HEK293 (cell line): ENCODE measurements at regions not wholly inside any gene's neighbourhood (a gene's known extent, or its start where the extent isn't known, plus 50 kb on each side); places are given as distances from the start of the nearest gene placed in this dataset.

ENCODE experiments used
- CTCF ChIP-seq: fragments of 450-650 bp; formaldehyde crosslinking; IDR thresholded peaks from 2 replicates; pipeline ENCODE4 v1.5.1; 2016; ENCODE audit warnings: missing biosample characterization, missing genetic modification characterization
- ELK4 ChIP-seq: IDR thresholded peaks from 2 replicates; pipeline ENCODE4 v1.6.1; 2011; ENCODE audit warnings: mild to moderate bottlenecking, low read depth, low read length, borderline replicate concordance
- REST ChIP-seq: fragments of 450-650 bp; formaldehyde crosslinking; IDR thresholded peaks from 2 replicates; pipeline ENCODE4 v1.5.1; 2016; ENCODE audit warnings: missing biosample characterization, missing genetic modification characterization
- SETDB1 ChIP-seq: IDR thresholded peaks from one replicate; pipeline ENCODE4 v1.6.1; 2017; ENCODE audit warnings: mild to moderate bottlenecking, low read length, moderate library complexity, mixed read lengths; ENCODE audit not compliant: insufficient read length
- SP7 ChIP-seq: fragments of 450-650 bp; formaldehyde crosslinking; IDR thresholded peaks from 2 replicates; pipeline ENCODE4 v1.5.1; 2016; ENCODE audit warnings: missing biosample characterization, missing genetic modification characterization
- WT1 ChIP-seq: fragments of 450-650 bp; formaldehyde crosslinking; IDR thresholded peaks from 2 replicates; pipeline ENCODE4 v1.5.1; 2016; ENCODE audit warnings: missing biosample characterization, missing genetic modification characterization
- ZBTB1 ChIP-seq: fragments of 450-650 bp; formaldehyde crosslinking; IDR thresholded peaks from 2 replicates; pipeline ENCODE4 v1.5.1; 2016; ENCODE audit warnings: missing biosample characterization, missing genetic modification characterization
- ZBTB49 ChIP-seq: fragments of 450-650 bp; formaldehyde crosslinking; IDR thresholded peaks from 2 replicates; pipeline ENCODE4 v1.5.1; 2016; ENCODE audit warnings: missing biosample characterization, missing genetic modification characterization, low read depth
- ZFP3 ChIP-seq: fragments of 450-650 bp; formaldehyde crosslinking; IDR thresholded peaks from 2 replicates; pipeline ENCODE4 v1.5.1; 2016; ENCODE audit warnings: low read depth, missing biosample characterization, missing genetic modification characterization
- ZNF157 ChIP-seq: fragments of 450-650 bp; formaldehyde crosslinking; IDR thresholded peaks from 2 replicates; pipeline ENCODE4 v1.5.1; 2016; ENCODE audit warnings: missing biosample characterization, missing genetic modification characterization
- ZNF280D ChIP-seq: fragments of 450-650 bp; formaldehyde crosslinking; IDR thresholded peaks from 2 replicates; pipeline ENCODE4 v1.5.1; 2016; ENCODE audit warnings: missing biosample characterization, missing genetic modification characterization
- ZNF292 ChIP-seq: fragments of 450-650 bp; formaldehyde crosslinking; IDR thresholded peaks from 2 replicates; pipeline ENCODE4 v1.5.1; 2016; ENCODE audit warnings: low read depth, missing biosample characterization, missing genetic modification characterization, borderline replicate concordance
- ZNF529 ChIP-seq: fragments of 450-650 bp; formaldehyde crosslinking; IDR thresholded peaks from 2 replicates; pipeline ENCODE4 v1.5.1; 2017; ENCODE audit warnings: missing genetic modification characterization, missing biosample characterization; ENCODE audit not compliant: insufficient replicate concordance
- ZNF558 ChIP-seq: fragments of 450-650 bp; formaldehyde crosslinking; IDR thresholded peaks from 2 replicates; pipeline ENCODE4 v1.5.1; 2016; ENCODE audit warnings: missing biosample characterization, missing genetic modification characterization

- TF ChIP-seq ZFP3 (tag by site-specific recombination) (no peak), CTCF (tag by site-specific recombination) (no peak), ZNF157 (no peak), WT1 (no peak), SP7 (tag by site-specific recombination) (no peak), ZNF292 (tag by site-specific recombination) (no peak), REST (tag by site-specific recombination) (no peak), ELK4 (no peak), SETDB1 (no peak), ZNF558 (tag by site-specific recombination) (no peak), ZNF280D (no peak), ZBTB1 (no peak), ZBTB49 (tag by site-specific recombination) (no peak), ZNF529 (tag by site-specific recombination) (no peak)
Measured at GRCh38 chr15:20665653-20666052, 124.1 kb upstream of the GOLGA6L6 start.
